Activated T-cell treated with anti-CD3 and anti-CD28 coated beads, Interleukin-2, amount 50 U/mL, for 24 hours (primary cell): ENCODE measurements at regions not wholly inside any gene's neighbourhood (a gene's known extent, or its start where the extent isn't known, plus 50 kb on each side); places are given as distances from the start of the nearest gene placed in this dataset.

Experiments
- DNase-seq: peaks from one replicate; pipeline ENCODE4 v3.0.0-alpha.2; 2020
- H3K27ac Mint-ChIP-seq: 2 replicates; pipeline ENCODE4 v1.8.0; 2020; ENCODE audit warnings: mild to moderate bottlenecking, mixed read lengths
- H3K27me3 Mint-ChIP-seq: 2 replicates; pipeline ENCODE4 v1.8.0; 2020; ENCODE audit warnings: mixed read lengths
- H3K36me3 Mint-ChIP-seq: 2 replicates; pipeline ENCODE4 v1.8.0; 2020; ENCODE audit warnings: low read depth, mixed read lengths
- H3K4me1 Mint-ChIP-seq: 2 replicates; pipeline ENCODE4 v1.8.0; 2020; ENCODE audit warnings: low read depth, mixed read lengths
- H3K4me3 Mint-ChIP-seq: 2 replicates; pipeline ENCODE4 v1.8.0; 2020; ENCODE audit warnings: mild to moderate bottlenecking, moderate library complexity, mixed read lengths
- H3K9me3 Mint-ChIP-seq: 2 replicates; pipeline ENCODE4 v1.8.0; 2020; ENCODE audit warnings: mixed read lengths

- no peaks in the 10 kb centered on the region for H3K4me1 Mint-ChIP-seq
- H3K27ac Mint-ChIP-seq: no peak overlapping the region
- no peak overlapping the region for H3K4me3 Mint-ChIP-seq
- H3K27me3 Mint-ChIP-seq: peaks cover 3% of the 10 kb centered on the region
- no peak for DNase-seq
- H3K9me3 Mint-ChIP-seq: no peaks in the 10 kb centered on the region
- H3K36me3 Mint-ChIP-seq: no peaks in the 10 kb centered on the region
These were observed 136.5 kb upstream of the AGBL1 start for GRCh38 chr15:85943151-85943550.

- no peaks in the 10 kb centered on the region for H3K36me3 Mint-ChIP-seq
- H3K4me1 Mint-ChIP-seq: no peaks in the 10 kb centered on the region
- H3K27me3 Mint-ChIP-seq: peaks cover 3% of the 10 kb centered on the region
- H3K9me3 Mint-ChIP-seq: no peaks in the 10 kb centered on the region
- no peak for DNase-seq
- no peak overlapping the region for H3K4me3 Mint-ChIP-seq
- H3K27ac Mint-ChIP-seq: no peak overlapping the region
These were observed 135.9 kb upstream of the AGBL1 start for GRCh38 chr15:85943791-85944190.

GRCh38 chr15:85947021-85947420, 132.7 kb upstream of the AGBL1 start:
- no peak for DNase-seq
- Mint-ChIP-seq H3K36me3 (no peaks in the 10 kb centered on the region), H3K9me3 (no peaks in the 10 kb centered on the region), H3K4me3 (no peak overlapping the region), H3K27me3 (peaks cover 3% of the 10 kb centered on the region), H3K4me1 (no peaks in the 10 kb centered on the region), H3K27ac (no peak overlapping the region)

GRCh38 chr15:85947936-85948335, 131.7 kb upstream of the AGBL1 start:
- Mint-ChIP-seq H3K4me1 (no peaks in the 10 kb centered on the region), H3K9me3 (no peaks in the 10 kb centered on the region), H3K4me3 (no peak overlapping the region), H3K36me3 (no peaks in the 10 kb centered on the region), H3K27ac (no peak overlapping the region), H3K27me3 (peaks cover 3% of the 10 kb centered on the region)
- no peak for DNase-seq

GRCh38 chr15:85950101-85950500, 129.6 kb upstream of the AGBL1 start:
- Mint-ChIP-seq H3K27ac (no peak overlapping the region), H3K9me3 (no peaks in the 10 kb centered on the region)

GRCh38 chr15:85954586-85954985, 125.1 kb upstream of the AGBL1 start:
- no peaks in the 10 kb centered on the region for H3K36me3 Mint-ChIP-seq
- no peak overlapping the region for H3K4me3 Mint-ChIP-seq
- no peak for DNase-seq
- H3K27ac Mint-ChIP-seq: no peak overlapping the region
- peaks cover 9% of the 10 kb centered on the region for H3K27me3 Mint-ChIP-seq
- H3K9me3 Mint-ChIP-seq: no peaks in the 10 kb centered on the region
- peaks cover 9% of the 10 kb centered on the region for H3K4me1 Mint-ChIP-seq

More at GRCh38 chr15:85950101-85950500, 129.6 kb upstream of the AGBL1 start:
- Mint-ChIP-seq H3K27me3 (peaks cover 7% of the 10 kb centered on the region), H3K36me3 (no peaks in the 10 kb centered on the region), H3K4me3 (no peak overlapping the region), H3K4me1 (peaks cover under 1% of the 10 kb centered on the region)
- DNase-seq: no peak

- no peaks in the 10 kb centered on the region for H3K9me3 Mint-ChIP-seq
- H3K27ac Mint-ChIP-seq: no peak overlapping the region
- H3K27me3 Mint-ChIP-seq: peaks cover 9% of the 10 kb centered on the region
- no peak overlapping the region for H3K4me3 Mint-ChIP-seq
- H3K36me3 Mint-ChIP-seq: no peaks in the 10 kb centered on the region
- H3K4me1 Mint-ChIP-seq: peaks cover 9% of the 10 kb centered on the region
- DNase-seq: no peak
These were observed 123.9 kb upstream of the AGBL1 start for GRCh38 chr15:85955501-85956391.

- Mint-ChIP-seq H3K27me3 (peaks cover 9% of the 10 kb centered on the region), H3K36me3 (no peaks in the 10 kb centered on the region), H3K27ac (no peak overlapping the region), H3K4me1 (peaks cover 9% of the 10 kb centered on the region), H3K9me3 (no peaks in the 10 kb centered on the region), H3K4me3 (no peak overlapping the region)
- no peak for DNase-seq
These were observed 123.0 kb upstream of the AGBL1 start for GRCh38 chr15:85956532-85957275.

GRCh38 chr15:85959611-85960010, 120.1 kb upstream of the AGBL1 start:
- Mint-ChIP-seq H3K9me3 (no peaks in the 10 kb centered on the region), H3K27ac (no peak overlapping the region), H3K27me3 (peaks cover 5% of the 10 kb centered on the region), H3K36me3 (no peaks in the 10 kb centered on the region), H3K4me3 (no peak overlapping the region), H3K4me1 (peaks cover 9% of the 10 kb centered on the region)
- DNase-seq: no peak

GRCh38 chr15:85960381-85960780, 119.3 kb upstream of the AGBL1 start:
- Mint-ChIP-seq H3K4me1 (peaks cover 6% of the 10 kb centered on the region), H3K36me3 (no peaks in the 10 kb centered on the region), H3K4me3 (no peak overlapping the region), H3K27ac (no peak overlapping the region), H3K9me3 (no peaks in the 10 kb centered on the region), H3K27me3 (peaks cover 5% of the 10 kb centered on the region)
- DNase-seq: no peak

- Mint-ChIP-seq H3K9me3 (no peaks in the 10 kb centered on the region), H3K4me3 (no peak overlapping the region), H3K27ac (no peak overlapping the region), H3K36me3 (no peaks in the 10 kb centered on the region), H3K4me1 (no peaks in the 10 kb centered on the region), H3K27me3 (peaks cover 14% of the 10 kb centered on the region)
- no peak for DNase-seq
These were observed 117.8 kb upstream of the AGBL1 start for GRCh38 chr15:85961821-85962220.

- no peak for DNase-seq
- no peak overlapping the region for H3K27ac Mint-ChIP-seq
- no peaks in the 10 kb centered on the region for H3K4me1 Mint-ChIP-seq
These were observed 116.4 kb upstream of the AGBL1 start for GRCh38 chr15:85963262-85963760.

GRCh38 chr15:85964471-85964870, 115.2 kb upstream of the AGBL1 start:
- Mint-ChIP-seq H3K9me3 (no peaks in the 10 kb centered on the region), H3K27ac (no peak overlapping the region), H3K4me1 (no peaks in the 10 kb centered on the region), H3K36me3 (no peaks in the 10 kb centered on the region), H3K27me3 (peaks cover 9% of the 10 kb centered on the region), H3K4me3 (no peak overlapping the region)
- no peak for DNase-seq

More at GRCh38 chr15:85963262-85963760, 116.4 kb upstream of the AGBL1 start:
- Mint-ChIP-seq H3K36me3 (no peaks in the 10 kb centered on the region), H3K27me3 (peaks cover 14% of the 10 kb centered on the region), H3K9me3 (no peaks in the 10 kb centered on the region), H3K4me3 (no peak overlapping the region)

- no peaks in the 10 kb centered on the region for H3K4me1 Mint-ChIP-seq
- no peak overlapping the region for H3K27ac Mint-ChIP-seq
- no peaks in the 10 kb centered on the region for H3K9me3 Mint-ChIP-seq
- DNase-seq: no peak
- H3K27me3 Mint-ChIP-seq: peaks cover 19% of the 10 kb centered on the region
- no peaks in the 10 kb centered on the region for H3K36me3 Mint-ChIP-seq
- H3K4me3 Mint-ChIP-seq: no peak overlapping the region
These were observed 112.1 kb upstream of the AGBL1 start for GRCh38 chr15:85967553-85967952.
